ENCODE measurements at regions not wholly inside any gene's neighbourhood (a gene's known extent, or its start where the extent isn't known, plus 50 kb on each side); places are given as distances from the start of the nearest gene placed in this dataset.

- DNase-seq (ENCODE audit: extremely low spot score), result no peak
- TF ChIP-seq CTCF (IDR thresholded peaks at IDR 0.05; ENCODE audit: control extremely low read depth, extremely low read depth, low read depth, missing control alignments), result no peak
- CTCF ChIA-PET, result interaction anchor here (1.4 kb wide), 1 partner anchor 14 kb away, joined by 4 read pairs; no protein-coding TSS in a partner anchor
- POLR2A ChIA-PET, result no interaction called here
These were observed 349.1 kb downstream of the SEC16B start for GRCh38 chr1:177620636-177621190.

- no peak for TF ChIP-seq CTCF (IDR thresholded peaks at IDR 0.05; ENCODE audit: control extremely low read depth, extremely low read depth, low read depth, missing control alignments)
- CTCF ChIA-PET, result no interaction called here
- DNase-seq (ENCODE audit: extremely low spot score), result no peak
- POLR2A ChIA-PET, result no interaction called here
These were observed 354.6 kb downstream of the SEC16B start for GRCh38 chr1:177615251-177615650.

GRCh38 chr1:177611402-177611801, 358.5 kb downstream of the SEC16B start:
- DNase-seq (ENCODE audit: extremely low spot score), result no peak
- CTCF ChIA-PET, result no interaction called here
- no peak for TF ChIP-seq CTCF (IDR thresholded peaks at IDR 0.05; ENCODE audit: control extremely low read depth, extremely low read depth, low read depth, missing control alignments)
- POLR2A ChIA-PET, result no interaction called here

- TF ChIP-seq CTCF (IDR thresholded peaks at IDR 0.05; ENCODE audit: control extremely low read depth, extremely low read depth, low read depth, missing control alignments), result no peak
These were observed 359.9 kb downstream of the SEC16B start for GRCh38 chr1:177609953-177610352.

GRCh38 chr1:177600936-177601335, 368.9 kb downstream of the SEC16B start:
- ChIA-PET CTCF (no interaction called here), POLR2A (no interaction called here)
- DNase-seq (ENCODE audit: extremely low spot score), result no peak
- TF ChIP-seq CTCF (IDR thresholded peaks at IDR 0.05; ENCODE audit: control extremely low read depth, extremely low read depth, low read depth, missing control alignments), result no peak

More at GRCh38 chr1:177609953-177610352, 359.9 kb downstream of the SEC16B start:
- no peak for DNase-seq (ENCODE audit: extremely low spot score)
- ChIA-PET POLR2A (no interaction called here), CTCF (interaction anchor here (0.8 to 0.9 kb wide), 2 partner anchors 25 to 39 kb away, joined by 3 read pairs; no protein-coding TSS in a partner anchor)

GRCh38 chr1:177600321-177600720, 369.5 kb downstream of the SEC16B start:
- no peak for DNase-seq (ENCODE audit: extremely low spot score)
- no peak for TF ChIP-seq CTCF (IDR thresholded peaks at IDR 0.05; ENCODE audit: control extremely low read depth, extremely low read depth, low read depth, missing control alignments)
- ChIA-PET CTCF (no interaction called here), POLR2A (no interaction called here)
